IPS DF 19.7 (cell line): ENCODE measurements at regions not wholly inside any gene's neighbourhood (a gene's known extent, or its start where the extent isn't known, plus 50 kb on each side); places are given as distances from the start of the nearest gene placed in this dataset.

Source experiments
- DNase-seq: peaks from one replicate; pipeline ENCODE4 v3.0.0-alpha.2; 2013; ENCODE audit warnings: low read depth, low spot score

DNA sequence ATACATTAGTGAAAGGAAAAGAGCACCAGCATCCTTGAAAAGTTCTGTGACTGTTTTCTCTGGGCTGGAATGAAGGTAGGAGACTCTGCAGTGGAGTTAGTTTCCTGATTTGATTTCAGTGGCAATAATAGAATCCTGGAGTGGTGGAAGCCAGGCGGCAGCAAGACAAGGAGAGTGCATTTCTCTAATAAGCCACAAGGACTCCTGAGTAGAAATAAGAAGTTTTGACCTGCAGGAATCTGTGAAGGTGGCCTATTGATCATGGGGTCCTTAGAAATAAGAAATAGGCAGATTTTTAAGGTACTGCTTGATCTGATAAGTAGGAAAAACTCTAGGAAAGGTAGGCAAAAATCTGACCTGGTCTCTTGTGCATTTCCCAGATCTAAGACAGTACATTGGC is 68.4 kb upstream of the ELOVL5 start:
- DNase-seq = no peak

DNA sequence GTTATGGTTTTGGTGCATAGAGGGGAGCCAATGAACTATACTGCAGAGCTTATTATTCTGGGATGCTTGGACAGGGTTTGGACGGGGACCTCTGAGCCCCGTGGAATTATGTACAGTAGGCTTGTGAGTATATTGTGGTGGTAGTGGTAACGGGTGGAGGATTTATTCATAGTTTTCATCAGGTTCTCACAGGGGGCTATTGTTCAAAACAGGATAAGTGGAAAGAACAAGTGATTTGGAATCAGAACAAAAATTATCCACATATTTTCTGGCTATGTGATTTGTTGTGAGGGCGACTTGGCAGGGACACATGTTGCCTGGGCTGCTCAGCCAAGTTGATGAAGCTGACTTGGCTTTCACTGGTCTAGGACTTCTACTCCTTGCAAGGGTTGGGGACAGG is 64.6 kb upstream of the ELOVL5 start:
- DNase-seq = no peak

DNA sequence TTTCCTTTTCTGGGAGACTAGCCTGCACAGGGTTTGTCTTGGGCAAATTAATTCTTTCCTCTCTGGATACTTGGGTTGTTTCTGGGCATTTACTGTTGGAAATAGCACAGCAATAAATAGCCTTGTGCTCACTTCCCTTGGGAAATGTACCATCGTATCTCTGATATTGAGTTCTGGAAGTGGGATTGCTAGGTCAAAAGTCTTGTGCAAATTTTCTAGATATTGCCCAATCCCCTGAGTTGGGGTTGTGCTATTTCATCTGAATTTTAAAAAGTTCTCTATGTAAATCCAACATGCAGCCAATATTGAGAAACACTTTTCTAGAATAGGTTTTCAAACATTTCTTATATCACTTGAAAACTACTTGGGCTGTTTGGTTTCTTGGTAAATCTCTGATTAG is 64.0 kb upstream of the ELOVL5 start:
- DNase-seq = no peak

DNA sequence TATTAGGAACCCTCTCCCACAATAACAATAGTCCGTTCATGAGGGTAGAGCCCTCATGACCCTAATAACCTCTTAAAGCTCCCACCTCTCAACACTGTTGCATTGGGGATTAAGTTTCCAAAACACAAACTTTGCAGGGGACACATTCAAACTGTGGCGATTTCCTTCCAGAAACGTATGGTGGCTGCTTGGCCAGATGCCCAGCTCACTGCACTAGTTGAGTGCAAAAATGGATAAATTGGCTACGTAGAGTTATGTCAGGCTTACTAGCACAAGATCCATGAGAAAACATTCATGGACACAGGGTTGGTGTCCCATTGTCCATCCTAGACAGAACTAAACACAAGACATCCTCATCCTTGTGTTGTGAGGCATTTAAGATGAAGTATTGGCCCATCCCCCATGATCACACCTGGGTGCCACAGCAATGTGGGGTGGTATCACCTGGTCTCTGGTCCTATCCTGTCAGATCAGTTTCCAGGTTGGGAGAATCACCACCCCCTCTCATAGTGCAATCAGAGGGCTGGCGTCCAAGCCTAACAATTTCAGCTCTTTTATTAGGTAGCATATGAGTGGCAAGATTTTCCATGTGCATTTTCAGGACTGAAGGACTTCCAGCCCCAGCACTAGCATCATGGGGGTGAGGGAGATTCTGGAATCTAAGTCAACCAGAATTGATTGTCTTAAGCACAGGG is 63.4 kb upstream of the ELOVL5 start:
- no peak for DNase-seq

DNA sequence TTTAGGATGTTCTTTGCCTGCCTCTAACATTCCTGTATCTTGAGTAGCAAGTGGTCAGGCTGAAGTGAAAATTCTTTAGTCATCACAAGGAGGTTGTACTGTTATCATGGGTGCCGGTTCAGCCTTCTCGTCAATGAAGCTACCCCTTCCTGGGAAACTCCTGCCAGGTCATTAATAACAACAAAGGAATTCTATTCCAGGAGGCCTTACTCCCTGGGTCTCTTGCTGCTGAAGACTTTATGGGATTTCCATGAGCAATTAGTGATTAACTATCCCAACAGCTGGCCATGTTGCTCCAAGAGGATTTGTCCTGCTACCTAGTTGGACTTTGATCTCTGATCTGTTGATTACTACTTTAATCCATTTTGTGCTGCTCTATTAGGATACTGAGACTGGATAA is 62.7 kb upstream of the ELOVL5 start:
- no peak for DNase-seq

DNA sequence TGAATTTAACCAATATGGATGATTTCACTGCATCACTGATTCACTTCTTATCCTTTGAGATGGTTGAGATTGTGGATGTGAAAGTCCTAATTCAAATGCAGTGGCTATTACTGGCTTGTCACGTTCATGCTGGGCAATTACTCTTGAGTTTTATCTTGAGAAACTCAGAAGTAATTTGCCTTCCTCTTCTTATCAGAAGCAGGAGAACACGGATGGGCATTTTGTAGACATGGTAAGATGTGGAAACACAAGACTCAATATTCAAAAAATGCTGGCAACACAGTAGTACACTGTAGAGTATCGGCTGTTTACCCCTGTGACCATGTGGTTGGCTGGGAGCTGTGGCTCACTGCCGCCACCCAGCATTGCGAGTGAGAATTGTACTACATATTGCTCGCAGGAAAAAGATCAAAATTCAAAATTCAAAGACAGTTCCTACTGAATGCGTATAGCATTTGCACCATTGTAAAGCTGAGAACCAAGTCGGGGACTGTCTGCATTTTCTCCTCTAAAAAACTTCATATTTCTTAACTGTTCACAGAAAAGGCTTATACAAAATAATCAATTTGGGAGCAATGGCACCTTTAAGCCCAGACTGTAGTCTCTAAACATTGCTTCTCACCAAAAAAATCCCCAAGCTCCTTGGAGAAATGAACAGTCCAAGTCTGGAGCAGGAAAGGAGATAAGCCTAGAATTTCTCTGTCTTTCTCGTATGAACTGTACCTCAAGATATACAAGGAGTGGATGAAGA is 61.9 kb upstream of the ELOVL5 start:
- no peak for DNase-seq

DNA sequence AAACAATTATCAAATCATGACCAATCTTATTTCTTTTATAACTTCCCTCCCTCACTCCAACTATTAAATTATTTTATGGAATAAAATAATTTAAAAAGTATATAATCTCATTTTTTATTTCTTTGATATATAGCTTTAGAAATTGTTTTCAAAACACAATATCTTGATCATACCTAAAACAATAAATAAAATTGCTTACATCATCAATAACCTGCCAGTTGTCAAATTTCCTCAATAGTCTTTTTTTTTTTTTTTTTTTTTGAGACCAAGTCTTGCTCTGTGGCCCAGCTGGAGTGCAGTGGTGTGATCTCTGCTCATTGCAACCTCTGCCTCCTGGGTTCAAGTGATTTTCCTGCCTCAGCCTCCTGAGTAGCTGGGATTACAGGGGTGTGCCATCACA is 60.1 kb upstream of the ELOVL5 start:
- DNase-seq = no peak

DNA sequence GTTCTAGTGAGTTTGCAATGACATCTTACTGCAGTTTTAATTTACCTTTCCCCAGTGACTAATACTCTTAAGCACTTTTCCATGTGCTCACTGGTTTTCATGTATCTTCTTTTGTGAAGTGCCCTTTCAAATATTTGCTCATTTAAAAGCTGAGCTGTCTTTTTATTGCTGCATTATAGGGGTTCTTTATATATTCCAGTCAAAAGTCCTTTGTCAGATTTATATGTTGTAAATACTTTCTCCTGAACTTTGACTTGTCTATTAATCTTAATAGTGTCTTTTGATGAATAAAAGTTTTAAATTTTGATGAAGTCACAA is 50.2 kb upstream of the ELOVL5 start:
- DNase-seq = no peak

DNA sequence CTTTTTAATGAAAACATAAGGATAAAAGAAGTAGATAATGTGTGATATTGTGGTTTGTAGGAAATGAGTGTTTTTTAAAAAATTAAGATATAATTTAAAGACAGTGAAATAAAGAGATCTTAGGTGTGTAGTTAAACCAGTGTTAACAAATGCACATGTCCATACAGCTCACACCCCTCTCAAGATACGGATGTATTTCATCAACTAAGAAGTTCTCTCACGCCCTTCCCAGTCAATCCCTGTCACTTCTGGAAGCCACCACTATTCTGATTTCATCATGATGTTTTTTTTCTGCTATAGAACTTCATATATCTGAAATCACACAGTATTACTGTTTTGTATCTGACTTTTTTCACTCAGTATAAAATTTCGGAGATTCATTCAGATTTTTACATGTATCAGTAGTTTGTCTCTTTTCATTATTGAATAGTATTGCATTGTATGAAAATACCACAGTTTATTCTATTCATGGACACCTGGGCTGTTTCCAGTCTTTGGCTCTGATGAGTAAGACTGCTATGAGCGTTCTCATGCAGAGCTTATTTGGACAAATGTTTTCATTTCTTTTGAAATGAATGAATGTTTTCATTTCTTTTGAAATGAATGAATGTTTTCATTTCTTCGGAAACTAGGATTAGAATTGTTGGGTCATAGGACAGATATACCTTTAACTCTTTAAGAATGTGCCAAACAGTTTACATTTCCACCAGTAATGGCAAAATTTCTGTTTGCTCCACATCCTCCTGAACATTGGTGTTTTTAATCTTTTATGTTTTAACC is 49.7 kb upstream of the ELOVL5 start:
- no peak for DNase-seq
